NCI-H146 (cell line): ENCODE measurements at regions not wholly inside any gene's neighbourhood (a gene's known extent, or its start where the extent isn't known, plus 50 kb on each side); places are given as distances from the start of the nearest gene placed in this dataset.
"Not testable (repeated sequence)": the region's sequence is repeated elsewhere in the genome, so short reads cannot be mapped to it uniquely, and the experiment has no call there.

Source experiments
- DNase-seq: peaks from one replicate; lab custom pipeline; 2025; lab: John Stamatoyannopoulos, UW

GRCh38 chrX:131595120-131595519, 51.2 kb downstream of the OR13H1 start:
- no peak for DNase-seq

GRCh38 chrX:131607792-131608369, 64.0 kb downstream of the OR13H1 start:
- DNase-seq = no peak

GRCh38 chrX:131609480-131609879, 65.6 kb downstream of the OR13H1 start:
- no peak for DNase-seq

GRCh38 chrX:131613260-131613659, 69.4 kb downstream of the OR13H1 start:
- no peak for DNase-seq

GRCh38 chrX:131614241-131614640, 70.4 kb downstream of the OR13H1 start:
- DNase-seq = no peak

GRCh38 chrX:131617182-131617581, 73.3 kb downstream of the OR13H1 start:
- no peak for DNase-seq

GRCh38 chrX:131621650-131622049, 77.8 kb downstream of the OR13H1 start:
- DNase-seq = no peak

GRCh38 chrX:131626681-131627296, 82.9 kb downstream of the OR13H1 start:
- peak; percentile 1 for DNase-seq

- DNase-seq = no peak
Observed at GRCh38 chrX:131630534-131630933, 86.7 kb downstream of the OR13H1 start.

GRCh38 chrX:131633285-131633917, 89.5 kb downstream of the OR13H1 start:
- DNase-seq = peak; percentile 49

GRCh38 chrX:131634900-131635299, 91.0 kb downstream of the OR13H1 start:
- DNase-seq = no peak

GRCh38 chrX:131646106-131646505, 102.2 kb downstream of the OR13H1 start:
- no peak for DNase-seq

- no peak for DNase-seq
Observed at GRCh38 chrX:131649741-131650140, 105.9 kb downstream of the OR13H1 start.

GRCh38 chrX:131650637-131651410, 107.0 kb downstream of the OR13H1 start:
- DNase-seq = no peak

GRCh38 chrX:131663726-131664125, 119.9 kb downstream of the OR13H1 start:
- DNase-seq = peak; percentile 2

- no peak for DNase-seq
Observed at GRCh38 chrX:131671735-131672134, 127.9 kb downstream of the OR13H1 start.

GRCh38 chrX:131675596-131676194, 131.8 kb downstream of the OR13H1 start:
- DNase-seq = peak; percentile 1

- DNase-seq = peak; percentile 14
Observed at GRCh38 chrX:131677655-131678628, 134.1 kb downstream of the OR13H1 start.

- DNase-seq = not testable (repeated sequence)
Observed at GRCh38 chrX:131682735-131683134, 138.9 kb downstream of the OR13H1 start.

GRCh38 chrX:131693359-131693758, 149.5 kb downstream of the OR13H1 start:
- DNase-seq = no peak

GRCh38 chrX:131696989-131697388, 153.1 kb downstream of the OR13H1 start:
- DNase-seq = not testable (repeated sequence)
